ENCODE measurements at regions not wholly inside any gene's neighbourhood (a gene's known extent, or its start where the extent isn't known, plus 50 kb on each side); places are given as distances from the start of the nearest gene placed in this dataset.

DNA sequence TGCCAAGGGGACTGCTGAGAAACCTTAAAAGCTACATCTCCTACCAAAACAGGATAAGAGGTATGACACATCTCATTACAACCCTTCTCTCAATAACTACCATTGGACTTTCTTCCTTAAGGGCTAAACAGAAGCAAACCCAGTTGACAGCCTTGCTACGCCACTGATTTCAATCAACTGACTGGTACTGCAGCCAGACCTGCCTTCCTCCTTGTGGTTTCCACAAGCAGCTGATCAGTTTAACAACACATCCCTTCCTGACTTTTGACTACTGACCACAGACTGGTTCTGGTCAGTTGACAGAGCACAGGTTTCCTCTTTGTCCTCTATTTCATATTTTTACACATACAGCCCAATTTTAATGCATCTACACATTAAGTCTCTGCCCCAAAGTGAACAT lies 108.8 kb downstream of the ADAMTS1 start:
- DNase-seq: no peak

DNA sequence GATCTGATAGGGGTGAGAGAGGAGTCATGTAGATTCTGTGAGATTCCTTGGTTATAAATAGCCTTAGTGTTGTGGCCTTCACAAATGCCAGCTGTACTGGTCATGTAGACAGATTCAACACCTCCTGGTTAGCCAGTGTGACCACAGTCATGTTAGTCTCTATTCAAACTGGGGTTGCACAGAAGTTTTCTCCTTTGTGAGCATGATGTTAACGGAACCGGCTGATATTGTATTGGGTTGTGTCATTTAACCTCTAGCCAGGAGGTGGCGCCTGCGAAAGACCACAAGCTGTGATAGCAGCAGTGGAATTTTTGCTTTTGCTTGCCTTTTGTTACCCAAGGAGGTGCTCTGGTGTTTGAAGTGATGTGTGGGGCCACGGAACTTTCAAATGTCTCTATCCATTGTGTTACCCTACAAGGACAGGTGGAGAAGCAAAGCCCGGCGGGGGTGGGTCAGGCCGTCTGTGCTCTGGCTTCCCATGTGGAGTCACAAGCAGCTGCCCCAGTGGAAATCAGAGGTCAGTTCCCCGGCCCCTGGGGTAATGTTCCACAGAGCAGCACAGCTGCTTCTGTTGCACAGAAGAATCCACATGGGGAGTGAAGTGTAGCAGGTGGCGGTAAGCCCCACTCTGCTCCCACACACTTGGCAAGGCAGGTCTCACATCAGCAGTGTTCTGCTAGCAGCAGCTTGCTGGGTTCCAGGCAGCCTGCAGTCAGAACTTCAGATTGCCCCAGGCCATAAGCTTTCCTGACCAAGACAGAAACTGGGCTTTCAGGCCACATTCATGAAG lies 112.6 kb downstream of the ADAMTS1 start:
- DNase-seq: no peak

GRCh38 chr21:26719750-26720149 lies 125.5 kb downstream of the ADAMTS1 start:
- DNase-seq: no peak

DNA sequence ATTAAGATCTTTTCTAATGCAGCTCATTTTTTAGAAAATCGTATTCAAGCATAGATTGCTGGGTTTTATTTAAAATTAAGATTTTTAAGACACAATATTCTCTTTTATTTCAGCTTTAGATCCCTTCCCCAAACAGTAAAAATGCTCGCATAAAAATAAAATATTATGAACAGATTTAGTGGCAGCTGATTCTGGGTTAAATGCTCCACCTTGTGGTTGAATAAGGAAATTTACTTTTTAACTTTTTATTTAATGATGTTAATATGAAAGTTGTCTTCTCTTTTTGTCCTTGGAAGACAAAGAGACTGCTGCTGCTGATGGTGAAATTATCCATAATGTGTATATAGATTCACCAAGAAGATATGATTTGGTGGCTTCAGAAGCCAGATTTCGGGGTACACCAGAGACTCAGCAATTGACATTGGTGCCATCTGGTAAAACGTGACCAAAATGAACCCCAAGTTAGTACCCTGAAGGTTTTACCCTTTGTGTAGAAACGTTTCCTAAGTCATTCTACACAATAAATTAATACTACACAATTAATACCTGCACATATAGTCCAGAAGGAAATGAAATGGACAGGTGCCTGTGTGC lies 128.0 kb downstream of the ADAMTS1 start:
- no peak for DNase-seq

GRCh38 chr21:26715878-26716506 lies 129.2 kb downstream of the ADAMTS1 start:
- DNase-seq: no peak

DNA sequence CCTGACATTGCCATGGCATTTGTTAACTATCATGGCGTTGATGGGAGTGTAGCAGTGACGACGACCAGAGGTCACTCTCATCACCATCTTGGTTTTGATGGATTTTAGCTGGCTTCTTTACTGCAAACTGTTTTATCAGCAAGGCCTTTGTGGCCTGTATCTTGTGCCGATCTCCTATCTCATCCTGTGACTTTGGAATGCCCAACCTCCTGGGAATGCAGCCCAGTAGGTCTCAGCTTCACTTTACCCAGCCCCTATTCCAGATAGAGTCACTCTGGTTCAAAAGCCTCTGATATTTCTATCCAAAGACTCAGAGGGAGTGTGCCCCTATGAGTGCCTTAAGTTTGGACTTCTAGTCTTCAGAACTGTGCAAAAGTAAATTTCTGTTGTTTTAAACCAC lies 130.1 kb downstream of the ADAMTS1 start:
- no peak for DNase-seq

DNA sequence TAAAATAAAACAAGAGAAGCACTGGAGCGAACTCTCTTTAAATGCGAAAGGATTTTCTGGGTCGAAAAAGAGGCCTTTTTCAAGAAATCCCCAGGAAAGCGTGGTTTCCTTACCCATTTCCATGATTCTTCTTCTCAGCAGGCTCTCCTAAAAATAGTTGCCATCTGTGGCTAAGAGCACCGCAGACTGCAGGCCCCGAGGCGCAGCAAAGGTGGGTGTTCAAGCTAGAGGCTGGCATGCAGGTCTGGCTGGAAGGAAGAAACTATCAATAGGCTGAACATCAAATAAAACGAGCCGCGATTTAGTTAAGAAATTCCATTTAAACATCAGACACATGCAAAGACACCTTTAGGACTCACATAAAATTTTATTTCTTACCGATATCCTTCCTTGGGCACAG lies 135.1 kb downstream of the ADAMTS1 start:
- DNase-seq: no peak

- no peak for DNase-seq
These were observed 136.0 kb upstream of the CYYR1 start for GRCh38 chr21:26709090-26709489.

DNA sequence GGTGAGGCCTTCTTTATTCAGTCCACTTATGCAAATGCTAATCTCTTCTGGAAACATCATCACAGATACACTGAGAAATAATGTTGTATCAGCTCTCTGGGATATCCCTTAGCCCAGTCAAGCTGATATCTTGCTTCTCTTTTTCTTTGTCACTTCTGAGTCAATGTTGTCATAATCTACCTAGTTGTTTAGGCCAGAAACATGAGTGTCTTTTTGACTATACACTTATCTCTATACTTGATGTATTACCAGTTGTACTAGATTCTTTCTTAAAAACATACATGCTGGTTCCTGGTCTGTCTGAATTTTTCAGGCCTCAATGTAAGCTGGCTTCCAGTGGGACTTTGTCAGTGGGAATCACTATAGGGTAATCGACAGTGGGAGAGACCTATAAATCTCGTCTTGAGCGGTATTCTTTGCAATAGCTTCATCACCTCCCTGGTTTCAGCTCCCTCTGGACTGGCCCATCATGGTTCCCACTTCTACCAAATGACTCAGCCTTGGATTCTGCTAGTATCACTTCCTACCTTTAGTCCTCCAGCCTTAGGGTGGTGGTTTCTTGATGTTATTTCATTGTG lies 135.2 kb upstream of the CYYR1 start:
- DNase-seq: no peak

DNA sequence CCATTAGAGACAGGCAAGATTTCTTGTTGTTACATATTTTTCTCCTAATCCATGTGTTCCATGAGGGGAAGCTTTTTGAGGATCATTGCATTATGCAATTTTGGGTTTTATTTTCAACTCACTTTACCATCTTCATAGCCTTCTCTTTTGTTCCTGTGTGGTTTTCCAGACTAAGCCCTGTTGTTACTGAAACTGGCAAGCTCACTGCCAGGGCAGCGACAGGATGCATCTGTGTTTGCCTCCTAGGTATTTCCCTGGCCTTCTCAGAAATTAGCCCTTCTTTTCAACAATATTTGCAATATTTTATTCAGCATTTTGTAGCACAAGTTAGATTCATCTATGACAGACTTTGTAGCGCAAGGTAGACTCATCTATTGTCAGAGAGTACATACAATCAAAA lies 134.2 kb upstream of the CYYR1 start:
- no peak for DNase-seq

GRCh38 chr21:26698416-26698815 lies 125.3 kb upstream of the CYYR1 start:
- no peak for DNase-seq

DNA sequence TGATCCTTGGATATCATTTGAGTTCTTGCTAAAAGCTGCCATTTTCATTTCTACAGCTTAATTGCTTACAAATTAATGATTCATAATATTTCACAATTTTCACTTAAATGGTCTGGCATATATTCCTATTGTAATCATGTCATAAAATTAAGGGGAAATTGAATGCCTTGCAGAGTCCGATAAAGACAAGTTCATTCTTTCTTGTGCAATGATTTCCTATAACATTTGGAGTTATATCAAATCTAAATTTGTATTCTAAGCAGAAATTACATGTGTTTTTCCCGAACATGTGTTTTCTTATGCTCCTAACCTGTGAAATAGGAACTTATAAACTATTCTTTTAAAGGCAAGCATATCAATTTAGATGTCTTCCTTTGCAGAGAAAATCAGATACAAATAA lies 118.3 kb upstream of the CYYR1 start:
- DNase-seq: no peak

DNA sequence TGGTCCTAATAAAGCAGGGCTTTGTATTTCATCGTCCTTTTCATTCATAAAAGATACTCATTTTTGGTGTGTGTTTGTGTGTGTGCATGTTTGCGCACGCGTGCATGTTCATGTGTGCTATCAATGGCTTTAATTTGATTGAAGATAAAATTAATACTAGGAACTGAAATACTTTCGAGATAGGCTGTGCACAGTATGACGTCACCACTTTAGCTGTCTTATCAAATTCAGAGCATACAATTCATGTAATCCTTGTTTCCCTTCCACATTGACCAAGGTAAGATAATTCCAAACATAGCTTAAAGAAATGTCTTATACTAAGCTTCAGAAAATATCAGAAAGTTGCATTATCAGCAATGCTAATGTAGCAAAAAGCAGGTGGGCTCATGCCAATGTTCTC lies 113.6 kb upstream of the CYYR1 start:
- no peak for DNase-seq

- peak; percentile 1 for DNase-seq
These were observed 113.2 kb upstream of the CYYR1 start for GRCh38 chr21:26686278-26686677.

GRCh38 chr21:26684889-26685288 lies 111.8 kb upstream of the CYYR1 start:
- no peak for DNase-seq

- DNase-seq: no peak
These were observed 110.9 kb upstream of the CYYR1 start for GRCh38 chr21:26683996-26684395.

DNA sequence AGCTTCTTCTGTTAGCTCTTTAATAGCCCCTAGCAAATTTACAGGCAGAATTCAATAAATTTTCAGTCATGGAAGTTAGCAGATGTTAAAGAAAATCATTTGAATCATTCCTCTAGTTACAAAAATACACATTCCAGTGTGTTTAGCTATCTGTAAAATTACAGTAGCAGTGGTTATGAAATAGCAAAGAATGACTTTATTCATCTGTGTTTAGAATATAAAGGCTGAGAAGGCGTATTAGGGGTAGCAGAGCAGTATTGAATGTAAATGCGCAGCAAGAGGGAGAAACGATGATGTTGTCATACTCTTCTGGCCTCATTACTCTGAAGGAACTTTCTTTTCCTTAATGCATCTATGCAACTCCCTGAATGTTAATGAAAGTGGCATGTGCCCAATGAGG lies 106.2 kb upstream of the CYYR1 start:
- no peak for DNase-seq

GRCh38 chr21:26674323-26674722 lies 101.2 kb upstream of the CYYR1 start:
- no peak for DNase-seq

DNA sequence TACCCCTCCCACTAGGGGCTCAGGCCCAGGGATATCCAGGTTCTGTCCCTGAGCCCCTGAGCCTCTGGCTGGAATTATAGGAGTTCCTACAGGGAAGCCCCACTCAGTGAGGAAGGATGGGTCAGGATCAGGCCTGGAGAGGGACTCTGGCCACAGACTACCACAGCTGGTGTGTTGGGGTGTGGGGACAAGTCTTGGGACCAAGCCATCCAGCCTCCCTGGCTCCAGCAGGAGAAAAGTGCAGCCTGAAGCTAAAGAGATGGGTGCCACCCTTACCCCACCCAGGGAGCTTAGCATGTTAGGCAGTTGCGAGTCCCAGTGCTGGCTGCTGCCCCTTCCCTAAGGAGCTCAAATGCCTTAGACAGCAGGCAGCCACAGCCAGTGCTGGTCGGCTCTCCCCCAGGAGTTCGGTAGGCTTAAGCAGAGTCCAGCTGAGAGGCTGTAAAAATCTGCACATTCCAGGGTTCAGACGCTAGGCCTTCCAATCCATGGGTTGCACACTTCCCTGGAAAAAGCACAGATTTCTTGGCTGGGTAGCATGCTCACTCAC lies 96.2 kb upstream of the CYYR1 start:
- DNase-seq: no peak

GRCh38 chr21:26659757-26660156 lies 86.7 kb upstream of the CYYR1 start:
- DNase-seq: no peak

DNA sequence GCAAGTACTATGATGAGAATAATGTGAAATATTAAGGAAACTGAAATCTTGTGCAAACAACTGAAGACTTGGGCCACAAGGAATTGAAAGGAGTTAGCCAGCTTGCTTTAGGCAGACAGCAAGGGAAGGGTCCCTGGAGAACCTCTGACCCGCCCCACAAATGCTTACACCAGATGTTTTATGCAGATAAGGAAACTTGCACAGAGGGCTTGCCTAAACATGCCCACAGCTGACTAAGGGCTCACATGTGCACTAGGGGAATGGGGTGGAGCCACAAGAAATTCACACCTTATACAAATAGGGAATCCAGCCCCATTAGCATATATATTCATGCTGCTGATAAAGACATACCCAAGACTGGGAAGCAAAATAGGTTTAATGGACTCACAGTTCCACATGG lies 86.1 kb upstream of the CYYR1 start:
- DNase-seq: no peak

GRCh38 chr21:26655460-26655859 lies 82.4 kb upstream of the CYYR1 start:
- DNase-seq: no peak

GRCh38 chr21:26653430-26653829 lies 80.3 kb upstream of the CYYR1 start:
- no peak for DNase-seq

- DNase-seq: no peak
These were observed 79.8 kb upstream of the CYYR1 start for GRCh38 chr21:26652854-26653253.

Measured in NK-92 treated with Interleukin-12 subunit alpha and Interleukin-12 subunit beta, amount 100 ng/mL, for 24 hours (cell line).